NCI-H82 treated with DMSO at 0.1 percent for 48 hours (cell line): ENCODE measurements at regions not wholly inside any gene's neighbourhood (a gene's known extent, or its start where the extent isn't known, plus 50 kb on each side); places are given as distances from the start of the nearest gene placed in this dataset.

Source experiments
- DNase-seq: peaks from one replicate; lab custom pipeline; 2025; ENCODE audit not compliant: unreplicated experiment; lab: John Stamatoyannopoulos, UW

- DNase-seq: no peak
These were observed 804.6 kb upstream of the CXADR start for GRCh38 chr21:16708101-16708835.

GRCh38 chr21:16709866-16710550, 802.8 kb upstream of the CXADR start:
- DNase-seq: no peak

GRCh38 chr21:16711757-16712156, 801.1 kb upstream of the CXADR start:
- no peak for DNase-seq

DNA sequence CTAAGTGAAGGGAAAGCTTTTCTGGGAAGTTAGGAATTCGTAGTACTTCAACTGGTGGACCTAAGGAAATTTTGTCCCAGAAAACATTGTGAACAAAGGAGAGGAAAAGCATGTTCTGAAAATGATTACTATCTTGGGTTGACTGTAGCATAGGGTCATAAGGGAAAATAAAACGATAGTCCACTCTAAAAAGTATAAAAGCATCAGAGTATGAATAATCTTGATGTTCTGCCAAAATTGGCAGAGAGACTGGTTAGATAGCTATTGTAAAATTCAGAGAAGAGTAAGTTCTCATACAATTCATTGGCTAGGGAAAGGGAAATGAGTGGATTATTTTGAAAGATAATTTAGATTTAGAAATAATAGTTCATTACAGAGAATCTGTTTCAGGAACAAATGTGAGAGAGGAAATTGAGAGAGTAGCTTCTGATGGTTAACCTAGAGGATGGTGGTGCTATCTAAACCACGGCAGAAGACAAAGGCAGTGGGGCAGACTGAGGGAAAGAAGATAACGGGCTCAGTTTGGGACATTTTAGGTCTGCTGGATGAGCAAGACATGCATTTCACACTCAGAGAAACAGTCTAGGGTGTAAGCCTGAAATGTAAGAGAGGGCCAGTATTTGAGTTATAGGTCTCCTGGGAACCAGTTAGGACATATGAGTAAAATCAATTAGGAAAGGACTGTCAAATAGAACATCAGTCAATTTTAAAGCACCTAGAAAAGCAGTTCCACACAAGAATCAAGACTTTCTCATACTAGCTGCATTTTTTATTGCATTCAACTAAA, 799.3 kb upstream of the CXADR start:
- DNase-seq: no peak

DNA sequence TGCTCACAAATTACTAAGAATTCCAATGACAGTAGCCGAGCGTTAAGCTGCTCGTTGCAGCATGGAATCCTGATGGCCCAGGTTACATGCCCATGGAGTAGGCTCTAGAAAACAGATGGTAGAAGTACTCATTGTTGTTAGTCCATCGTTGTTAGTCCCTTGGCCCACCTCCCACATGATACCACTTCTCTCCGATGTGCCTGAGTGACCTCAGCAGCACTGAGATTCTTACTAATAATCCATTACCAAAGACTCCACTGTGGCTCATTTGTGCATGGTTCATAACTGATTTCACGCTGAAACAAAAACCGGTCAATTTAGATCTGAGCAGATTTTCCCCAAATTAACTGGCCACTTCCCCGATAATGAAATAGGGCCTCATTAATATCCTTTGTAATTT, 772.3 kb upstream of the CXADR start:
- no peak for DNase-seq

- DNase-seq: no peak
These were observed 771.6 kb upstream of the CXADR start for GRCh38 chr21:16741141-16741665.

DNA sequence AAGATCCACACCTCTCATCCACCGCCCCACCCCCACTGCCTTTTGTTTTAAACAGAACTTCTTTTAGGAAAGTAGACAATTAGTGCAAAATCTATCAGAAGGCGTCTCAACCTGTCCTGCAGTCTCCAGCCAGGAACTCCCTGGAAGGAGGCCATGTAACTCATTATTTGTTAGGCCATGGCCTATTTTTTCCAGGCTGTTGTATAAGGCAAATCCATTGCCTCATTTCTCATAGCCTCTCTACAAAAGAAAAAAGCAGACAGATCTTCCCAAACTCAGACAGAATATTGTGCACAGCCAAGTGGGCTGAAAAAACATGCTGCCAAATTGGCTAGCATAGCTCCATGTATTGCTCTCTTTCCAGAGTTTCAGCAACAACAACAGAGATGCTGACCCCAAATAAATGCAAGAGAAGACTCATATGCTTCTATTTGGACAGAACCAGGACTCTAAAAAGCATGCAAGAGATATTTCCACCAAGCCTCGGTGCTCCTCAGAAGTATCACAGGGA, 770.7 kb upstream of the CXADR start:
- no peak for DNase-seq

- no peak for DNase-seq
These were observed 770.1 kb upstream of the CXADR start for GRCh38 chr21:16742741-16743140.

- DNase-seq: no peak
These were observed 769.5 kb upstream of the CXADR start for GRCh38 chr21:16743317-16743716.

GRCh38 chr21:16750926-16751325, 761.9 kb upstream of the CXADR start:
- DNase-seq: no peak

- DNase-seq: no peak
These were observed 761.0 kb upstream of the CXADR start for GRCh38 chr21:16751695-16752474.

DNA sequence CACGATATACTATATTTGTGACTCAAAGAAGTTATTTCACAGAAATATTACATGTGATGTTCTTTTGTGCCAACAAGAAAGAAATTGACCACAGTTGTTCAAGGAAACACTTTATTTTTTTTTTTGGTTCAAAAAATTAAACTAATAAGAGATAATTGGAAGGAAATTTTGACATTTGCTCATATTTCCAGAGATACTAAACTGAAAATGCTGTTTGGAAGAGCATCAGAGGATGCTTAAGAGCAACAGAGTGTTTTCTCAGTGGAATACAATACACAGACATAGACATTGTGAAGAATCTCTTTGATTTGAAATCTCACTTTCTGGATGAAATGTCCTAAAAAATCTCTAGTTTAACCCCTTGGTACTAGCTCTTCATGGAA, 760.4 kb upstream of the CXADR start:
- no peak for DNase-seq

- no peak for DNase-seq
These were observed 757.8 kb upstream of the CXADR start for GRCh38 chr21:16755061-16755460.

GRCh38 chr21:16767201-16767600, 745.6 kb upstream of the CXADR start:
- DNase-seq: no peak

- DNase-seq: no peak
These were observed 744.7 kb upstream of the CXADR start for GRCh38 chr21:16768096-16768495.

DNA sequence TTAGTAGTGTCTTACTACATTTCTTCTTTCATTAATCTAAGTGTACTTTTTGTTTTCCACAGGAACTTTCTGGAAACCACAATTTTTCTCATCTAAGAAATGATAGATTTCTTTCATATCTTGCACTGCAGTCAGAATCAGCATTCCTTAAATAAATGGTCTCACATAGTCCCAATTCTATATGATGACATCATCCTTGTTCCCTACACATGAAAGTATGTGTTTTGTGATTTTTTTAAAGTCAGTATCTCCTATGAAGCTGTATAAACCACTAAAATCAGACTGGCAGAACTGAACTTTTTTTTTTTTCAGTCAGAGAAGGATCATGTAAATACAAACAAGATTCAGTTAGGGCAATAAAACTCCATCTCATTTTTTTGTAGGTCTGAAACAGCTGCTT, 742.6 kb upstream of the CXADR start:
- no peak for DNase-seq

- DNase-seq: no peak
These were observed 739.6 kb upstream of the CXADR start for GRCh38 chr21:16773206-16773605.

- DNase-seq: no peak
These were observed 737.8 kb upstream of the CXADR start for GRCh38 chr21:16775076-16775475.

DNA sequence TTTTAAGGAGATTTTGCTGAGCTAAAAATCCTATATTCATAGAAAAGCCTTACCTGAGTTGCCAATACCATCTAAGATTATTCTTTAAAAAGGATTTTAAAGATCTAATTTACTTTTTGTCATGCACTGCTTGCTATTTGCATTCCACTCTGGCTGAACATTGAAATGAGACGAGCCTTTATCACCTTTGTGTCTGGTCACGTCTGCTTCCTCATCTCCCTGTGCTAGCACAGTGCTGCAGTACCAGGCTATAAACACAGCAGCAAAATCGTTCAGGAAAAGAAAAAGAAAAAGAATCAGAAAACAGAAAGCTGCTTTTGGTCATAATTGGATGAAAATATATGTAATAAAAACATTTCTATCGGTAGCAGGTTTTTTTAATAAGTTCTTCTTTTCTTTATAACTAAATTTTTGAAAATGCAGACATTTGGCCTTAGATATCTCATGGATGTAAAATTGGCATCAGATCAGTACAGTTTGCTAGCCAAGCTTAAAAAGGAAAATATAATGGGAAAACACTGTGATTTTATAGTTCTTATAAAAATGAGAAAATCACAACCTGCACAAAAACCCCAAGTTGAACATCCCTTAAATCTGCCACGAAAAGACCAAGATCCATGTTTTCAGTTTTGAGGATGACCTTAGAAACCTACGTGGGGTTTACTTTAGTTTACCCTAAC, 735.7 kb upstream of the CXADR start:
- no peak for DNase-seq

- DNase-seq: no peak
These were observed 724.3 kb upstream of the CXADR start for GRCh38 chr21:16788584-16788983.
